ENCODE measurements at regions not wholly inside any gene's neighbourhood (a gene's known extent, or its start where the extent isn't known, plus 50 kb on each side); places are given as distances from the start of the nearest gene placed in this dataset.

- TF ChIP-seq, protein P1, sequence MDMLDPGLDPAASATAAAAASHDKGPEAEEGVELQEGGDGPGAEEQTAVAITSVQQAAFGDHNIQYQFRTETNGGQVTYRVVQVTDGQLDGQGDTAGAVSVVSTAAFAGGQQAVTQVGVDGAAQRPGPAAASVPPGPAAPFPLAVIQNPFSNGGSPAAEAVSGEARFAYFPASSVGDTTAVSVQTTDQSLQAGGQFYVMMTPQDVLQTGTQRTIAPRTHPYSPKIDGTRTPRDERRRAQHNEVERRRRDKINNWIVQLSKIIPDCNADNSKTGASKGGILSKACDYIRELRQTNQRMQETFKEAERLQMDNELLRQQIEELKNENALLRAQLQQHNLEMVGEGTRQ (IDR thresholded peaks at IDR 0.05; ENCODE audit: low read length), result no peak
- no peak for TF ChIP-seq GABPA (IDR thresholded peaks at IDR 0.05; ENCODE audit: borderline replicate concordance, insufficient read depth, low read length)
- no peak for TF ChIP-seq ZNF274 (IDR thresholded peaks at IDR 0.05; ENCODE audit: borderline replicate concordance, extremely low read depth, low read length)
- TF ChIP-seq POU5F1 (IDR thresholded peaks at IDR 0.05; ENCODE audit: low read depth, low read length), result no peak
- TF ChIP-seq SIRT6 (IDR thresholded peaks at IDR 0.05; ENCODE audit: low read length), result no peak
- no peak for TF ChIP-seq SAP30 (IDR thresholded peaks at IDR 0.05; ENCODE audit: insufficient read depth, insufficient replicate concordance, low read length)
- TF ChIP-seq CHD7 (IDR thresholded peaks at IDR 0.05; ENCODE audit: insufficient replicate concordance, low read length), result no peak
- no peak for TF ChIP-seq NANOG (IDR thresholded peaks at IDR 0.05; ENCODE audit: insufficient read depth, low read depth, low read length, poor library complexity, severe bottlenecking)
- TF ChIP-seq KDM1A (IDR thresholded peaks at IDR 0.05; ENCODE audit: borderline replicate concordance, low read length), result no peak
Observed at GRCh38 chr13:54234607-54235006, 1206.0 kb downstream of the OLFM4 start (continued).

Measured in H1 (cell line).